ENCODE measurements at regions not wholly inside any gene's neighbourhood (a gene's known extent, or its start where the extent isn't known, plus 50 kb on each side); places are given as distances from the start of the nearest gene placed in this dataset.

DNA sequence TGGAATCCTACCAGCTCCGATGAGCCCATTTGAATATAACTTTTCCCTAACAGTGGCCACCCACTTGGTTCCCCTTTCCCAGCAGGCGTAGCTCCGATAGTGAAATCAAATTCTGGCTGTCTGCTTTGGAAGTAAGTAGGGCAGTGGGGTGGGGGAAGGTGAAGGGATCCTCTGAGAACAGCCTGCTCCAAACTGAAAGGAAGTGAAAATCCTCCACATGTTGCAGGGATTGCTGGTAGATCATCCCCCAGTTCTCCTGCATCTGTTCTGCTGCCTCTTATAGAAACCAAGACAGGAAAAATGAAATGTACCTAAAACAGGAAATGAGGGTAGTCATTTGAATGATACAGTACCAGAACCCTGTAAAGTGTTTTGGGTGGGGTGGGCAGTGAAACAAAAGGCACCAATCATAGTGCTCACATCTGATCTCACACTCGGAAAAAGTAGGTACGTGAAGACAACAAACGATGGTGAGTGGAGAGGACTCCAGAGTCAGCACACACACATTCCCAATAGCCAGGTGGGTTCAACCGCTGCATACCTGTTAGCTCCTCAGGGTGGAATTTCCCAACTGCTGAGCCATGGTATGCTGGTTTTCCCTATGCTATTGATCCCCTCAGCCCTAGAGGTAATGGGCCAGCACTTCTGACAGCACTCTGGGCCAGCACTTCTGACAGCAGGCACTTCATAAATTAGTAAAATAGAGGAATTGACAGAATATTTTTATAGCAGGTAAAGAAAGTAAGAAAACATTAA is 304.9 kb upstream of the ADAMTS9 start:
- no peaks in the 10 kb centered on the region for H3K36me3 ChIP-seq (ENCODE audit: control insufficient read depth, insufficient read depth, low read length, severe bottlenecking)
- no peaks in the 10 kb centered on the region for H3K9me3 ChIP-seq (ENCODE audit: control insufficient read depth, low read length)
- H3K9ac ChIP-seq (ENCODE audit: low read length), result no peak overlapping the region
- no peaks in the 10 kb centered on the region for H3K27me3 ChIP-seq (replicated peaks; ENCODE audit: control insufficient read depth, insufficient read depth, low read length)
- no peak overlapping the region for H3K4me3 ChIP-seq (ENCODE audit: low read length)
- H3K4me1 ChIP-seq (ENCODE audit: control insufficient read depth, insufficient read depth, low read length), result peaks cover 19% of the 10 kb centered on the region
- no peak for DNase-seq (ENCODE audit: low read depth)

DNA sequence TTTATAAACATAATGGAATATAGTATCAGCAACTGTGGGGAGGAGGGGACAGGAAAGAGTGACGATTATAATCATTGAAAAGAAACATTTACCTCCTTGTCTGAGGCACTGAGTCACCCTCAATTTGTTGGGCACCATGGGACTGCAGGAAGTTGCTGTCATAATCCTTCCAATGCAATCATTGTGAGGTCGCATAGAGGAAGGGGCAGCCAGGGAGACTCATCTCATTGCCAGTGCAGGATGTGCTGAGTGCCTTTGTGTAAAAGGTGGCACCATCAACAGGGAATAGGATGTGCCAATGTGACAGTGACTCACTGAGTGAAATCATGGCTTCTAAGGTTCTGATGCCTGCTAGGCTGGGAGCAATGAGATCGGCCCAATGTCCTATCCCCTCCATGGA is 300.4 kb upstream of the ADAMTS9 start:
- H3K4me3 ChIP-seq (ENCODE audit: low read length), result no peak overlapping the region

DNA sequence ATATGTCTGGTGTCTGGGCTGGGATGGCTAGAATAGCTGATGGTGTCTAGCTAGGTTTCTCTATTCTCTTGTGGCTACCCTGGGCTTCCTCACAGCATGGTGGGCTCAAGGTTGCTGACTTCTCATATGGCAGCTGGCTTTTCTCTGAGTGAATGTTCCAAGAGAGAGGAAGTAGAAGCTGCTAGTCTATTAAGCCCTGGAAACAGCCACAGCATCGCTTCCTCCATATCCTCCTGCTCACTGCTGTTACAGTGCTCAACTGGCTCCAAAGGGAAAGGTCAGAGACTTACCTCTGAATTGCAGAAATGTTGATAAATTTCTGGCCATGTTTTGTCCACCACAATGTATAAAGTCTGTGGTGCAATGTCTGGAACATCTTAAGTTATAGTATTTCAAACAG is 299.9 kb upstream of the ADAMTS9 start:
- H3K4me1 ChIP-seq (ENCODE audit: control insufficient read depth, insufficient read depth, low read length), result peaks cover 5% of the 10 kb centered on the region
- DNase-seq (ENCODE audit: low read depth), result no peak

More for the DNA sequence above, 300.4 kb upstream of the ADAMTS9 start:
- H3K9ac ChIP-seq (ENCODE audit: low read length), result no peak overlapping the region
- no peak for DNase-seq (ENCODE audit: low read depth)
- H3K27me3 ChIP-seq (replicated peaks; ENCODE audit: control insufficient read depth, insufficient read depth, low read length), result no peaks in the 10 kb centered on the region
- peaks cover 5% of the 10 kb centered on the region for H3K4me1 ChIP-seq (ENCODE audit: control insufficient read depth, insufficient read depth, low read length)
- no peaks in the 10 kb centered on the region for H3K36me3 ChIP-seq (ENCODE audit: control insufficient read depth, insufficient read depth, low read length, severe bottlenecking)
- H3K9me3 ChIP-seq (ENCODE audit: control insufficient read depth, low read length), result no peaks in the 10 kb centered on the region

GRCh38 chr3:64985072-64985471 is 297.3 kb upstream of the ADAMTS9 start:
- H3K4me3 ChIP-seq (ENCODE audit: low read length), result no peak overlapping the region
- H3K4me1 ChIP-seq (ENCODE audit: control insufficient read depth, insufficient read depth, low read length), result peaks cover 5% of the 10 kb centered on the region
- no peak overlapping the region for H3K9ac ChIP-seq (ENCODE audit: low read length)
- no peak for DNase-seq (ENCODE audit: low read depth)
- no peaks in the 10 kb centered on the region for H3K36me3 ChIP-seq (ENCODE audit: control insufficient read depth, insufficient read depth, low read length, severe bottlenecking)
- H3K27me3 ChIP-seq (replicated peaks; ENCODE audit: control insufficient read depth, insufficient read depth, low read length), result no peaks in the 10 kb centered on the region
- no peaks in the 10 kb centered on the region for H3K9me3 ChIP-seq (ENCODE audit: control insufficient read depth, low read length)

More for the DNA sequence above, 299.9 kb upstream of the ADAMTS9 start:
- Histone ChIP-seq H3K36me3 (ENCODE audit: control insufficient read depth, insufficient read depth, low read length, severe bottlenecking) (no peaks in the 10 kb centered on the region), H3K9me3 (ENCODE audit: control insufficient read depth, low read length) (no peaks in the 10 kb centered on the region), H3K9ac (ENCODE audit: low read length) (no peak overlapping the region), H3K4me3 (ENCODE audit: low read length) (no peak overlapping the region), H3K27me3 (replicated peaks; ENCODE audit: control insufficient read depth, insufficient read depth, low read length) (no peaks in the 10 kb centered on the region)

GRCh38 chr3:64983583-64984359 is 296.0 kb upstream of the ADAMTS9 start:
- Histone ChIP-seq H3K9me3 (ENCODE audit: control insufficient read depth, low read length) (no peaks in the 10 kb centered on the region), H3K4me3 (ENCODE audit: low read length) (no peak overlapping the region), H3K9ac (ENCODE audit: low read length) (no peak overlapping the region), H3K27me3 (replicated peaks; ENCODE audit: control insufficient read depth, insufficient read depth, low read length) (no peaks in the 10 kb centered on the region), H3K4me1 (ENCODE audit: control insufficient read depth, insufficient read depth, low read length) (peaks cover 5% of the 10 kb centered on the region), H3K36me3 (ENCODE audit: control insufficient read depth, insufficient read depth, low read length, severe bottlenecking) (no peaks in the 10 kb centered on the region)
- DNase-seq (ENCODE audit: low read depth), result no peak

DNA sequence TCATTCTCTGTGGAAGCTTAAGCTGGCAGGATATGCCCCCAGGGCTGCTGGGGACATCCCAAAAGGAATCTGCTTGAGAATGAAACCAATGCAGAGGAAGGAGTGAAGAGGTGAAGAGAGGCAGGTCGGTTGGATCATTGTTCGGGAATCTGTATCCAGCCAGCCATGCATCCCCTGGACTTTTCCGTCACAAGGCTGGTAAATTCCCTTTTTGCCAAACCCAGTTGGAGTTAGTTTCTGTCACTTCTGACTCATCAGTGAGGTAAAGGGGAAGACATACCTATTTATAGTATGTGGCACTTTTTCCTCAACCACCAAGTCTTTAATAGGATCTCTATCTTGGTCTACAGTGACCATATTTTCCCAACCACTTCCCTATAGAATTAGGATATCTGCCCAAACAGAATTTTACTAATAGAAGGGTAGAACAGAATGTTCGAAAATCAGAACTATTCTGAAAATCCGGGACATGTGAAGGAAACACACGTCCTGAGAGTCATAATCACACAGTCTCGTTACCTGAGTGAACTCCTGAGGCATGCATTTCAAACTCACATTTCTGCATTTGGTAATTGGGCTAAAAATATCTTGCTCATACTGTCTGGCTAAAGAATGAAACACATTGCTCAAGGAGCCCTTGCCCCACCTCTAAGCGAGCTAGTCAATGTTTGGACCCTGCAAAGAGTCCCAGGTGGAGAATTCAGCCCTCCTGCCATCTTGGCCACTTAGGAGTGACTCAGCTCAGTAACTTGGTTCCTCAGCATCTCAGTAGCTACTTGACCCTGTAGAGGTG is 289.7 kb upstream of the ADAMTS9 start:
- H3K4me1 ChIP-seq (ENCODE audit: control insufficient read depth, insufficient read depth, low read length), result no peaks in the 10 kb centered on the region
- H3K4me3 ChIP-seq (ENCODE audit: low read length), result no peak overlapping the region
- peak; percentile 33 for DNase-seq (ENCODE audit: low read depth)
- no peak overlapping the region for H3K9ac ChIP-seq (ENCODE audit: low read length)
- H3K27me3 ChIP-seq (replicated peaks; ENCODE audit: control insufficient read depth, insufficient read depth, low read length), result no peaks in the 10 kb centered on the region
- H3K36me3 ChIP-seq (ENCODE audit: control insufficient read depth, insufficient read depth, low read length, severe bottlenecking), result no peaks in the 10 kb centered on the region
- H3K9me3 ChIP-seq (ENCODE audit: control insufficient read depth, low read length), result no peaks in the 10 kb centered on the region

DNA sequence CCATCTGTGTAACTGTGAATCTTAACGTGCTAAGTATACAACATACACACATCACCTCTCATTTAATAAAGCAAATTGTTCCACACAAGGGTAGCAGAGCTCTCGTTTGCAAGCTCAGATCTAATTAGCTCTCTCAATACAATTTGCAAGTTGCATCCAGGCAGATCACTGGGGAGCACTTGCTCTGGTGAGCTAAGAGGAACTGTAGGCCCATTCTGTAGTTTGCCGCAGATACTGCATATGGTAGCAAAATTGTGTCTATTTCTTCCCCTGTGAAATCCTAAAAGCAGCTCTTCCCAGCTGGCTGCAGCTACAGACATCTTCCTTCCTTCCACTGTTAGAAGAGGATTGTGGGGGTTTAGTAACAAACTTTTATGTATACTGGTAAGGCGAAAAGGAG is 288.7 kb upstream of the ADAMTS9 start:
- Histone ChIP-seq H3K9me3 (ENCODE audit: control insufficient read depth, low read length) (no peaks in the 10 kb centered on the region), H3K27me3 (replicated peaks; ENCODE audit: control insufficient read depth, insufficient read depth, low read length) (no peaks in the 10 kb centered on the region), H3K9ac (ENCODE audit: low read length) (no peak overlapping the region), H3K4me1 (ENCODE audit: control insufficient read depth, insufficient read depth, low read length) (no peaks in the 10 kb centered on the region), H3K4me3 (ENCODE audit: low read length) (no peak overlapping the region), H3K36me3 (ENCODE audit: control insufficient read depth, insufficient read depth, low read length, severe bottlenecking) (no peaks in the 10 kb centered on the region)
- no peak for DNase-seq (ENCODE audit: low read depth)

DNA sequence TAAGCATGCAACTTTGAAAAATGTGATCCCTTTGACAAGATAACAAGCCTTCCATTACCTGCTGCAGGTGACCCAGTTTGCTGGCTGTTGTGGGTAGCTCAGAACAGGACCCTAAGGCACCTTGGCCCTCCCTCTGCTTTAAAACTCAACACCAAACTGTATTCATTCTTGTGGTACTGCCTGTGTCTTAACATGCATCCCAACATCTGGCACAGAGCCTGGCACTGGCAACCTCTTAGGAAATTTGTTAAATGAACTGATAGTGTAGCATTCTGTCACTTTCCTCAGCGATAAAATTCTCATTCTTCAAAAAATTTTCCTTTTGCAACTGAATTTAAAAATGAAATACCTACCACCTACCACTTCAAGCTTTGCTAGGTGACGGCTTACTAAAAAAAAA is 287.3 kb upstream of the ADAMTS9 start:
- H3K36me3 ChIP-seq (ENCODE audit: control insufficient read depth, insufficient read depth, low read length, severe bottlenecking), result no peaks in the 10 kb centered on the region
- H3K9me3 ChIP-seq (ENCODE audit: control insufficient read depth, low read length), result no peaks in the 10 kb centered on the region
- DNase-seq (ENCODE audit: low read depth), result no peak
- H3K9ac ChIP-seq (ENCODE audit: low read length), result no peak overlapping the region
- no peaks in the 10 kb centered on the region for H3K27me3 ChIP-seq (replicated peaks; ENCODE audit: control insufficient read depth, insufficient read depth, low read length)
- no peak overlapping the region for H3K4me3 ChIP-seq (ENCODE audit: low read length)
- H3K4me1 ChIP-seq (ENCODE audit: control insufficient read depth, insufficient read depth, low read length), result no peaks in the 10 kb centered on the region

GRCh38 chr3:64974401-64974800 is 286.6 kb upstream of the ADAMTS9 start:
- no peak overlapping the region for H3K9ac ChIP-seq (ENCODE audit: low read length)
- H3K4me3 ChIP-seq (ENCODE audit: low read length), result no peak overlapping the region
- no peaks in the 10 kb centered on the region for H3K9me3 ChIP-seq (ENCODE audit: control insufficient read depth, low read length)
- H3K27me3 ChIP-seq (replicated peaks; ENCODE audit: control insufficient read depth, insufficient read depth, low read length), result no peaks in the 10 kb centered on the region
- H3K36me3 ChIP-seq (ENCODE audit: control insufficient read depth, insufficient read depth, low read length, severe bottlenecking), result no peaks in the 10 kb centered on the region
- no peak for DNase-seq (ENCODE audit: low read depth)
- no peaks in the 10 kb centered on the region for H3K4me1 ChIP-seq (ENCODE audit: control insufficient read depth, insufficient read depth, low read length)

DNA sequence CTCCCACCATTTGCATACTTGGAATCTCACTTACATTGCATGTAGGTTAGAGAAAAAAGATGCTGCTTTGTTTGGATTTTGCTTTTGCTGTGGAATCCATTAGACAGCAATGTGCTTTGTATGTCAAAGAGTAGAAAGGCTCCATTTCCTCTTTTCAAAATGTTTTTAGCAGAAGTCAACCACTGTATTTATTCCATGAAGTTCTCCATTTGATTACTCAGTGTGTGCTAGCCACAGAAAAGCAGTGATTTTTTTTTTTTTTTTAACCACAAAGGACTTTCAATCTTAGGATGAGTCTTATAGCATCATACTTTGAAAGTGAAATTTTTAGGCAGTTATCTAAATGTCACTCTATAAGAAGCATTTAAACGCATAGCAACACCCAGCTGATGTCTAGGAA is 285.0 kb upstream of the ADAMTS9 start:
- peak; percentile 15 for DNase-seq (ENCODE audit: low read depth)

DNA sequence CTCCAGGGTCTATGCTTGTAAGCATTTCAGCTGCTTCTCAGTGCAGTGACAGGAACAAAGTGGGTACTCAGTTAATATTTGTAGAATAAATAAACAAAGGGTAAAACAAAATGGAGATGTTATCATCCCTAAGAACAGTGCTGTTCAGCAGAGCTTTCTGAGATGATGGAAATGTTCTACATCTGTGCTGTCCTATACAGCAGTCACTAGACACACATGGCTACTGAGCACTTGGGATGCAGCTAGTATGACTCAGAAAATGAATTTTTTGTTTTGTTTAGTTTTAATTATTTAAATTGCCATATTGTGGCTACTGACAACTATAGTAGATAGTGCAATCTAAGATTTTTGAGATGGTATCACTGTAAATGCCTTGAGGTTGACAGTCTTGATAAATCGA is 283.8 kb upstream of the ADAMTS9 start:
- no peak overlapping the region for H3K4me3 ChIP-seq (ENCODE audit: low read length)
- DNase-seq (ENCODE audit: low read depth), result no peak
- H3K36me3 ChIP-seq (ENCODE audit: control insufficient read depth, insufficient read depth, low read length, severe bottlenecking), result no peaks in the 10 kb centered on the region
- no peaks in the 10 kb centered on the region for H3K4me1 ChIP-seq (ENCODE audit: control insufficient read depth, insufficient read depth, low read length)
- no peaks in the 10 kb centered on the region for H3K9me3 ChIP-seq (ENCODE audit: control insufficient read depth, low read length)
- H3K9ac ChIP-seq (ENCODE audit: low read length), result no peak overlapping the region
- H3K27me3 ChIP-seq (replicated peaks; ENCODE audit: control insufficient read depth, insufficient read depth, low read length), result no peaks in the 10 kb centered on the region

More for the DNA sequence above, 285.0 kb upstream of the ADAMTS9 start:
- H3K4me3 ChIP-seq (ENCODE audit: low read length), result no peak overlapping the region
- no peaks in the 10 kb centered on the region for H3K9me3 ChIP-seq (ENCODE audit: control insufficient read depth, low read length)
- no peaks in the 10 kb centered on the region for H3K4me1 ChIP-seq (ENCODE audit: control insufficient read depth, insufficient read depth, low read length)
- no peaks in the 10 kb centered on the region for H3K36me3 ChIP-seq (ENCODE audit: control insufficient read depth, insufficient read depth, low read length, severe bottlenecking)
- no peaks in the 10 kb centered on the region for H3K27me3 ChIP-seq (replicated peaks; ENCODE audit: control insufficient read depth, insufficient read depth, low read length)
- no peak overlapping the region for H3K9ac ChIP-seq (ENCODE audit: low read length)
